ENCODE measurements at regions not wholly inside any gene's neighbourhood (a gene's known extent, or its start where the extent isn't known, plus 50 kb on each side); places are given as distances from the start of the nearest gene placed in this dataset.
"Not testable (repeated sequence)": the region's sequence is repeated elsewhere in the genome, so short reads cannot be mapped to it uniquely, and the experiment has no call there.

- not testable (repeated sequence) for TF ChIP-seq CTCF (IDR thresholded peaks at IDR 0.05; ENCODE audit: poor library complexity); EZH2 (IDR thresholded peaks at IDR 0.05; ENCODE audit: borderline replicate concordance)
Observed at GRCh38 chr6:25207453-25208155, 71.6 kb upstream of the CARMIL1 start.

All from hepatocyte (in vitro differentiated cells).